ENCODE measurements at regions not wholly inside any gene's neighbourhood (a gene's known extent, or its start where the extent isn't known, plus 50 kb on each side); places are given as distances from the start of the nearest gene placed in this dataset.

DNA sequence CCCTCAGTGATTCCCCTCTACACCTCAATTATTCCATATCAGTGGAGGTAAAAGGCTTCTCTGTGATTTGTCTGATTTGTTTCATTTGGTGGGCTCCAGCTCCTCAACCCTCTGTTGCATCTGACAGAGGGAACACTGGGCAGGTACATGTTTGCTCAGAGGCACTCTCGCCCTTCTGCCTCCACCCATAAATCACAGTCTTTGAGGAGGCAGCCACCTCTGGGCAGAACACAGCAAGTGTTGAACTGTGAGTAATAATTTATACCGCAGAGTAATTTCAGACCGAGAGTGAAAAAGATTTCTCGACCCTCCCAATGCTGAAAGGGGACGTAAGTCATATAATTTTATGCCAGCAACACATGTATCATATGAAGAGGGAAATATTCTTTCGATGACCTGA, 330.1 kb upstream of the PBX1 start:
- no peak for DNase-seq (ENCODE audit: extremely low read depth, low read depth)
- TF ChIP-seq, protein P1, sequence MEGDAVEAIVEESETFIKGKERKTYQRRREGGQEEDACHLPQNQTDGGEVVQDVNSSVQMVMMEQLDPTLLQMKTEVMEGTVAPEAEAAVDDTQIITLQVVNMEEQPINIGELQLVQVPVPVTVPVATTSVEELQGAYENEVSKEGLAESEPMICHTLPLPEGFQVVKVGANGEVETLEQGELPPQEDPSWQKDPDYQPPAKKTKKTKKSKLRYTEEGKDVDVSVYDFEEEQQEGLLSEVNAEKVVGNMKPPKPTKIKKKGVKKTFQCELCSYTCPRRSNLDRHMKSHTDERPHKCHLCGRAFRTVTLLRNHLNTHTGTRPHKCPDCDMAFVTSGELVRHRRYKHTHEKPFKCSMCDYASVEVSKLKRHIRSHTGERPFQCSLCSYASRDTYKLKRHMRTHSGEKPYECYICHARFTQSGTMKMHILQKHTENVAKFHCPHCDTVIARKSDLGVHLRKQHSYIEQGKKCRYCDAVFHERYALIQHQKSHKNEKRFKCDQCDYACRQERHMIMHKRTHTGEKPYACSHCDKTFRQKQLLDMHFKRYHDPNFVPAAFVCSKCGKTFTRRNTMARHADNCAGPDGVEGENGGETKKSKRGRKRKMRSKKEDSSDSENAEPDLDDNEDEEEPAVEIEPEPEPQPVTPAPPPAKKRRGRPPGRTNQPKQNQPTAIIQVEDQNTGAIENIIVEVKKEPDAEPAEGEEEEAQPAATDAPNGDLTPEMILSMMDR (IDR thresholded peaks at IDR 0.05; ENCODE audit: low read depth, low read length): no peak

DNA sequence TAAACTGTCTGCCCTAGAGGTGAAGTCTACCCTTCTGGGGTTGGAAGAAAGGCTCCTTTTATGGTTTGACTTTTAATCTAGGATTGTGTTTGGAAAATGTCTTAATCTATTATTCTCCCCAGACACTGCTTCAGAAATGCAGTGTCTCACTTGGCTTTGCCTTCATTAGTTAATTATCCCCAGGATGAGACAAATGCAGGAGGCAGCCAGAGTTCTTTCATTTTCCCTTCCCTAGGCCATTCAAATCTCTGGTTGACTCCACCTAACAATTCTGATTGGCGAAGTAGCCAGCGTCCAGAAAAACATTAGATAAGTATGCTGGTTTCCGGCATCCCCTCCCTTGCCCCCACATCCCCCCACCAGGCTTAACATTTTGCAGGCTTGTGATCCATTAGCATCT, 325.8 kb upstream of the PBX1 start:
- no peak for DNase-seq (ENCODE audit: extremely low read depth, low read depth)
- TF ChIP-seq, protein P1 (IDR thresholded peaks at IDR 0.05; ENCODE audit: low read depth, low read length): no peak

DNA sequence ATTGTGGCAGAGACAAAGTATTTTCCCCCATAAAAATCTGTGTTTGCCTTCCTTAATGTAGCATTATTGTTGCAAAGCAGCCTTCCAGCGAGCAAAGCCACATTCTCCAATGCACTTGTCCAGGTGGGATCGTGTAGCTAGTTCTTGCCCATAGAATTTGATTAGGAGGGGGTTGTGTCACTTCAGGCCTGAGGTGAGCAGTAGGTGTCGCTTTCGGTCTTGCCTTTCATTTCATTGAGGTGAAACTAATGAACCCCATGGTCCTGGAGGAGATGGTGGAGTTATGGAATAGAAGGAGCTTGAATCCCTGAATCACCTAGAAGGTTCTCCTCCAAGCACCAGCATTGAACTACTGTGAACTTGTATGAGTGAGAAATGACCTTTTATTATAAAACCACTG, 318.9 kb upstream of the PBX1 start:
- TF ChIP-seq, protein P1 (IDR thresholded peaks at IDR 0.05; ENCODE audit: low read depth, low read length): 0 out of 2 replicates have a peak, but pooled peaks have one; percentile 1
- no peak for DNase-seq (ENCODE audit: extremely low read depth, low read depth)

DNA sequence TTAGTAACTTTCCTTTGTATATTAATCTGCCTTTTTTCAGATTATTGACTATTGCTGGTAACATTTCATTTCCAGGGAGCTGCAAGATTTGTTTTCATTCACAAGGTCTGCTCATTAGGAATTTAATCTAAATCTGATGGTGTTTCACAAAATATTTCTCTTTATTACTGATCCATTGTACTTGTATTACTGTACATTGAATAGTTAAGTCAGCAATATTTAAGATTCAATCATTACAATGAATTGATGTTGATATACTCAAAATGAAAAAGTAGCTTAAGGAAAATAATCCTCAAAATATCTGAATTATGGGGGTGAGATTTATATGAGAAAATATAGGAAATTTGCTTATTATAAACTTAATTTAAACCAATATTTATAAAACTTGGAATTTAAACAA, 308.6 kb upstream of the PBX1 start:
- TF ChIP-seq, protein P1 (IDR thresholded peaks at IDR 0.05; ENCODE audit: low read depth, low read length): no peak
- no peak for DNase-seq (ENCODE audit: extremely low read depth, low read depth)

DNA sequence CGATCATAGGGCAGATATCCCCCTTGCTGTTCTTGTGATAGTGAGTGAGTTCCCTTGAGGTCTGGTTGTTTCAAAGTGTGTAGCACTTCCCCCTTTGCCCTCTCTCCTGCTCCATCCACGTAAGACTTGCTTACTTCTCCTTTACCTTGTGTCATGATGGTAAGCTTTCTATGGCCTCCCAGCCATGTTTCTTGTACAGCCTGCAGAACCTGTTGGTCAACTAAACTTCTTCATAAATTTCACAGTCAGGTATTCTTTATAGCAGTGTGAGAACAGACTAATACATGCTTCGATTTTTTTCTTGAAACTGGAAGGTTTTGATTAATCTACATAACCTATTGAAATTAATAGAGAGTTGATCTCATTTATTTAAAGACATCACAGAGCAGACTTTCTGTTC, 302.5 kb upstream of the PBX1 start:
- TF ChIP-seq, protein P1 (IDR thresholded peaks at IDR 0.05; ENCODE audit: low read depth, low read length): no peak
- DNase-seq (ENCODE audit: extremely low read depth, low read depth): no peak

DNA sequence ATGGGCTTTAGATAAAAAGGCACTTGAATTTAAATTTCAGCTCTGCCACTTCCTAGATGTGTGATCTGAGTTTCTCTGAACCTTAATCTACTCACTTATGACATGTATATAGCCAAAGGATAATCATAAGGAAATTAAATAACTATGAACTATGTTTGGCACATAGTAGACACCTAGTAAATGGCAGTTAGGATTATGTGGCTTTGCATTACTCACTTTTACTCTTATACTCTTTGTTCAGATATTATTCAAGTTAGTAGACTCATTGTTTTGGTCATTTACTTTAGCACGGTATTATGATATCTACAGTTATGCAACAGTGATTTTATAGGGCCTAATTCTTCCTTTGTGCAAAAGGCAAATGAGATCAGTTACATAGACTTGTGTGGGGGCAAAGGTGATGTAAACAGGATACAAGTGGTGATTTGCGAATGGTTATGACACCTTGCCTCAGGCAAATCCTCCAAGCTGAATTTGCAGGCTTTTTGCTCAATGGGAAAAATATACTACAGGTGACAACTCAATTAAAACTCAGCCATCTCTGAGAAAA, 297.2 kb upstream of the PBX1 start:
- DNase-seq (ENCODE audit: extremely low read depth, low read depth): no peak
- TF ChIP-seq, protein P1 (IDR thresholded peaks at IDR 0.05; ENCODE audit: low read depth, low read length): no peak

DNA sequence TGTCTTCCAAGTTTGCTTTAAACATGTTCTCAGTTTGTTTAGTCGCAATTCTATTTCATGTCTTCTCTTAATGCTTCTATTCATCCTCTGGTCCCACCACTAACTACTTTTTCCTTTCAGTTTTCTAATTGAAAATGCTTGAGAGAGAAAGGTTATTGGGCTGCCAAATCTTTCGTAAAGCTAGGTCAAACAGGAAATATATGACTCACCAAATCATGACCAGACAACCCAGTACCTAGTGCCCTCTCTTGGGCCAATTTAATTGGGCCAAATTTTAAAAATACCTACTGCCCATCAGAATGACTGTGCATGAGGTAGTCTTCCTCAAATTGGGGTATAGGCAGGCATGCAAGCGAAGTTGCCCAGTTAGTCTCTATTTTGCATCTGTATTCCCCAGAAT, 295.4 kb upstream of the PBX1 start:
- TF ChIP-seq, protein P1 (IDR thresholded peaks at IDR 0.05; ENCODE audit: low read depth, low read length): no peak

More for the DNA sequence above, 295.4 kb upstream of the PBX1 start:
- DNase-seq (ENCODE audit: extremely low read depth, low read depth): no peak

All from AG09319 (cell line).